Calu3 (cell line): ENCODE measurements at regions not wholly inside any gene's neighbourhood (a gene's known extent, or its start where the extent isn't known, plus 50 kb on each side); places are given as distances from the start of the nearest gene placed in this dataset.

Experiments used
- BruUV-seq: library from RNA; stranded (reverse); fragments of 400-500 nt; replicated peaks from 2 replicates; lab custom pipeline; 2021; lab: Mats Ljungman, UMichigan
- CTCF ChIA-PET: fragments of 300-600 bp; sonication (Branson Sonifier 250); formaldehyde crosslinking; loops from one replicate; lab custom pipeline; 2022; ENCODE audit warnings: antibody characterized with exemption; lab: Charles Lee
- DNase-seq: peaks from one replicate; pipeline ENCODE4 v3.0.0; 2022
- H3K27ac Mint-ChIP-seq: one replicate; pipeline ENCODE4 v1.8.0; 2022; ENCODE audit warnings: mixed read lengths; ENCODE audit not compliant: unreplicated experiment
- H3K27me3 Mint-ChIP-seq: one replicate; pipeline ENCODE4 v1.8.0; 2022; ENCODE audit warnings: mixed read lengths; ENCODE audit not compliant: unreplicated experiment
- H3K36me3 Mint-ChIP-seq: one replicate; pipeline ENCODE4 v1.8.0; 2022; ENCODE audit warnings: mild to moderate bottlenecking, moderate library complexity, mixed read lengths; ENCODE audit not compliant: insufficient read depth, unreplicated experiment
- H3K4me1 Mint-ChIP-seq: one replicate; pipeline ENCODE4 v1.8.0; 2022; ENCODE audit warnings: mild to moderate bottlenecking, low read depth, mixed read lengths; ENCODE audit not compliant: unreplicated experiment
- H3K4me3 Mint-ChIP-seq: one replicate; pipeline ENCODE4 v1.8.0; 2022; ENCODE audit warnings: mild to moderate bottlenecking, low read depth, moderate library complexity, mixed read lengths; ENCODE audit not compliant: unreplicated experiment
- H3K9me3 Mint-ChIP-seq: one replicate; pipeline ENCODE4 v1.8.0; 2022; ENCODE audit warnings: low read depth, mixed read lengths; ENCODE audit not compliant: unreplicated experiment
- intact Hi-C: fragments of 100-400 bp; cut with micrococcal nuclease; formaldehyde crosslinking; loops from one replicate; pipeline ENCODE4 v1.10.0; 2022; ENCODE audit not compliant: unreplicated experiment
- TF ChIP-seq, protein P1 (sequence below): fragments of 200-600 bp; IDR thresholded peaks from one replicate; pipeline ENCODE4 v1.8.0; 2022; ENCODE audit warnings: antibody characterized with exemption; ENCODE audit not compliant: unreplicated experiment

DNA sequence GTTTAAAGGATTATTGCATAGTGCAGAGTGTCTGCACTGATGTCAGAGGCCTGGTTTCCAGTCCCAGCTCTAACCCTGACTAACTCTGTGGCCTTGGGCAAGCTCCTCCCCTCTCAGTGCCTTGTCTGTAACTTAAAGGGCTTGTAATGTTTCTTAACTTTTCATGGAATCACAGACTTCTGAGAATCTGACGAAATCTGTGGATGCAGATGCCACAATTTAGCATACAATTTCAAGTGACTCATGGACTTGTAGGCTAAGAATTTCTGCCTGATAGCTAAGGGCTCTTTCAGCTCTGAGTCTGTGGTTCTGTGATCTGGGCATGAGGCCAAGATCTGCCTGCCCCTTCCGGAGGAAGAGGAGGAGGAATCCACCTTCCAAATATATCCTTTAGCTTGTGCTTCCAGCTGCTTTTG is 236.9 kb downstream of the AR start:
- Mint-ChIP-seq H3K27ac (no peak overlapping the region), H3K9me3 (peaks cover 4% of the 10 kb centered on the region), H3K4me1 (no peaks in the 10 kb centered on the region), H3K4me3 (no peak overlapping the region), H3K36me3 (no peaks in the 10 kb centered on the region), H3K27me3 (no peaks in the 10 kb centered on the region)
- no TSS peak for BruUV-seq
- CTCF ChIA-PET, result no interaction called here
- DNase-seq, result peak; percentile 34
- TF ChIP-seq, protein P1, sequence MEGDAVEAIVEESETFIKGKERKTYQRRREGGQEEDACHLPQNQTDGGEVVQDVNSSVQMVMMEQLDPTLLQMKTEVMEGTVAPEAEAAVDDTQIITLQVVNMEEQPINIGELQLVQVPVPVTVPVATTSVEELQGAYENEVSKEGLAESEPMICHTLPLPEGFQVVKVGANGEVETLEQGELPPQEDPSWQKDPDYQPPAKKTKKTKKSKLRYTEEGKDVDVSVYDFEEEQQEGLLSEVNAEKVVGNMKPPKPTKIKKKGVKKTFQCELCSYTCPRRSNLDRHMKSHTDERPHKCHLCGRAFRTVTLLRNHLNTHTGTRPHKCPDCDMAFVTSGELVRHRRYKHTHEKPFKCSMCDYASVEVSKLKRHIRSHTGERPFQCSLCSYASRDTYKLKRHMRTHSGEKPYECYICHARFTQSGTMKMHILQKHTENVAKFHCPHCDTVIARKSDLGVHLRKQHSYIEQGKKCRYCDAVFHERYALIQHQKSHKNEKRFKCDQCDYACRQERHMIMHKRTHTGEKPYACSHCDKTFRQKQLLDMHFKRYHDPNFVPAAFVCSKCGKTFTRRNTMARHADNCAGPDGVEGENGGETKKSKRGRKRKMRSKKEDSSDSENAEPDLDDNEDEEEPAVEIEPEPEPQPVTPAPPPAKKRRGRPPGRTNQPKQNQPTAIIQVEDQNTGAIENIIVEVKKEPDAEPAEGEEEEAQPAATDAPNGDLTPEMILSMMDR, result no peak
- intact Hi-C loops, result no loop called here

DNA sequence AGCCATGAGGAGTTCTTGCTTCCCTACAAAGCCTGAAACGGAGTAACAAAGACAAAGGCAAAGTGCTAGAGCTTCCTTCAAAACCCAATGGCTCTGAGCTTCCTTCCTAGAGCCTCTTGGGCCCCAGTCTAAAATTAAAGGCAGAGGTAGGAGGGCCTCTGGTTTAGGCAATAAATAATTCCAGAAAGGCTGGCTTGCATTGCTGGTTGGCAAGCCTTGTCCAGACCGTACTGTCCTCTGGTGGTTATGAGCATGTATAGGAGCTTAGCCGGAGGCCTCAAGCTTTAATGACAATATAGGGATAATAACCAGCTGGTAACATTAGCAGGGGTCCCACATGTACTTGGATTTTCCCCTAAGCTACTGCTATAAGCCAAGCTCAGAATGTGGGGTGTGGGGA is 237.3 kb downstream of the AR start:
- Mint-ChIP-seq H3K27ac (no peak overlapping the region), H3K27me3 (no peaks in the 10 kb centered on the region), H3K9me3 (peaks cover 4% of the 10 kb centered on the region), H3K4me1 (no peaks in the 10 kb centered on the region), H3K4me3 (no peak overlapping the region), H3K36me3 (no peaks in the 10 kb centered on the region)
- no TSS peak for BruUV-seq
- DNase-seq, result no peak
- intact Hi-C loops, result no loop called here
- CTCF ChIA-PET, result no interaction called here
- TF ChIP-seq, protein P1, result no peak

DNA sequence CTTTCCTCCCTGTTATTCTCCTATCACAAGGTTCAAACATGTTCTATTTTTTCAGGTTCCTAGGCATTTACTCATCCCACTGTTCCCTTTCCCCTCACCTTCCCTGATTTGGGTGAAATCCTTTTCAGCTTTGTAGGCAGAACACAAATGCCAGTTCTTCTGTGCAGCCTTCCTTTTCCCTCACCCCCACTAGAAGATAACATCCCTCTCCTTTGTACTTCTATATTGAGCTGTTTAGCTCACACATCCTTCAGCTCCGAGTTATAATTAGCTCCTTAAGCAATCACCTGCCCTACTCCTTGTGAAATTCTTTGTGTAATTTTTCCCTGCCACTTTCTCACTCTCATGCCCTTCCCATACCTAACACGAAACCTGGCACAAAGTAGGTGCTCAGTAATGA is 240.9 kb downstream of the AR start:
- intact Hi-C loops, result no loop called here
- H3K36me3 Mint-ChIP-seq, result no peaks in the 10 kb centered on the region
- H3K27ac Mint-ChIP-seq, result no peak overlapping the region
- DNase-seq, result no peak
- TF ChIP-seq, protein P1, result no peak
- no peaks in the 10 kb centered on the region for H3K4me1 Mint-ChIP-seq
- no peak overlapping the region for H3K4me3 Mint-ChIP-seq
- no peaks in the 10 kb centered on the region for H3K27me3 Mint-ChIP-seq
- CTCF ChIA-PET, result no interaction called here
- BruUV-seq, result no TSS peak
- no peaks in the 10 kb centered on the region for H3K9me3 Mint-ChIP-seq

DNA sequence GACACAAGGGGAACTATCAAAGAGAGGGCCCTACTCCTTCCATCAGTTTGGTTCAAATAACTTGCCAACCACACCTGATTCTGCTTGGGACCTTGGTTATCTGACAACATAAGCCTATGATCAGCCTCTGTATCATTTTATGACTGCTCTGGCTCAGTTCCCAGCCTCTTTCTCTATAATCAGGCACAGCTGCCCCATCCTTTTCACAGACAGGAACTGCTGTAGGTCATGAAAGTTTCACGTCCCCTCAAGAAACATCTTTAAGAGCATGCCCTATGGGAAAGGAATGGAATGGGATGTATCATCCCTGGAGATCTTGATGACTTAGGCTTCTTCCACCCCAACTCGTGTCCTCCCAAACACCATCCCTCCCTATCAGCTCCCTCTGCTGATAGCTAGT is 243.4 kb downstream of the AR start:
- no peaks in the 10 kb centered on the region for H3K27me3 Mint-ChIP-seq
- TF ChIP-seq, protein P1, result no peak
- CTCF ChIA-PET, result no interaction called here
- H3K4me1 Mint-ChIP-seq, result no peaks in the 10 kb centered on the region
- no peaks in the 10 kb centered on the region for H3K9me3 Mint-ChIP-seq
- no peaks in the 10 kb centered on the region for H3K36me3 Mint-ChIP-seq
- intact Hi-C loops, result no loop called here
- no peak for DNase-seq
- H3K27ac Mint-ChIP-seq, result no peak overlapping the region
- BruUV-seq, result no TSS peak
- no peak overlapping the region for H3K4me3 Mint-ChIP-seq
